ENCODE measurements at regions not wholly inside any gene's neighbourhood (a gene's known extent, or its start where the extent isn't known, plus 50 kb on each side); places are given as distances from the start of the nearest gene placed in this dataset.

DNA sequence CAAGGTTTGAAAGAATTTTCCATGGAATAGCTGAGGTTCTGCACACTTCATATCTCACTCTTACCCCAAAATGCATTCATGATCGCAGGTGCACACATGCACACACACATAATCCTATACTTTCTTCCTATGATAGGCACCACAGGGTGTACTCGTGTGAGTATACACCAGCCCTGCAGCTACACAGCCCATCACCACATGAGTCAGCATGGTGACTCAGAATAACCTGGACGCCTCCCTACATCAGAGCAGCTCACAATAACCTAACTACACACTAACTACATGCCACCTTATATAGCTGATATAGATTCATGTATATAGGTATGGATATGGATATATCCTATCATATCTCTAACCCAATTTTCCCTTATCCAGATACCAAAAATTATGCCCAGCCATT lies 850.2 kb upstream of the TMEM132C start:
- no peak for DNase-seq
- Histone ChIP-seq H3K27ac (no peak overlapping the region), H3K4me1 (no peaks in the 10 kb centered on the region), H3K9me3 (peaks cover 0 to 18% (median 11%) of the 10 kb centered on the region in 8 donors), H3K27me3 (replicated peaks in 1 of 7) (no peaks in the 10 kb centered on the region), H3K4me3 (no peak overlapping the region), H3K36me3 (no peaks in the 10 kb centered on the region)
- intact Hi-C loops (cut with DNase I; ENCODE audit: low total_unique reads): no loop called here
- 74 to 89% (median 83%) methylated on average over 3 of the region's 3 CpGs for WGBS, 5 donors
- TF ChIP-seq, protein P1, sequence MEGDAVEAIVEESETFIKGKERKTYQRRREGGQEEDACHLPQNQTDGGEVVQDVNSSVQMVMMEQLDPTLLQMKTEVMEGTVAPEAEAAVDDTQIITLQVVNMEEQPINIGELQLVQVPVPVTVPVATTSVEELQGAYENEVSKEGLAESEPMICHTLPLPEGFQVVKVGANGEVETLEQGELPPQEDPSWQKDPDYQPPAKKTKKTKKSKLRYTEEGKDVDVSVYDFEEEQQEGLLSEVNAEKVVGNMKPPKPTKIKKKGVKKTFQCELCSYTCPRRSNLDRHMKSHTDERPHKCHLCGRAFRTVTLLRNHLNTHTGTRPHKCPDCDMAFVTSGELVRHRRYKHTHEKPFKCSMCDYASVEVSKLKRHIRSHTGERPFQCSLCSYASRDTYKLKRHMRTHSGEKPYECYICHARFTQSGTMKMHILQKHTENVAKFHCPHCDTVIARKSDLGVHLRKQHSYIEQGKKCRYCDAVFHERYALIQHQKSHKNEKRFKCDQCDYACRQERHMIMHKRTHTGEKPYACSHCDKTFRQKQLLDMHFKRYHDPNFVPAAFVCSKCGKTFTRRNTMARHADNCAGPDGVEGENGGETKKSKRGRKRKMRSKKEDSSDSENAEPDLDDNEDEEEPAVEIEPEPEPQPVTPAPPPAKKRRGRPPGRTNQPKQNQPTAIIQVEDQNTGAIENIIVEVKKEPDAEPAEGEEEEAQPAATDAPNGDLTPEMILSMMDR (IDR thresholded peaks at IDR 0.05 in 8 of 11, conservative IDR thresholded peaks at IDR 0.05 in 3 of 11): no peak
- TF ChIP-seq POLR2AphosphoS5 (IDR thresholded peaks at IDR 0.05) (no peak), POLR2A (IDR thresholded peaks at IDR 0.05) (no peak)

DNA sequence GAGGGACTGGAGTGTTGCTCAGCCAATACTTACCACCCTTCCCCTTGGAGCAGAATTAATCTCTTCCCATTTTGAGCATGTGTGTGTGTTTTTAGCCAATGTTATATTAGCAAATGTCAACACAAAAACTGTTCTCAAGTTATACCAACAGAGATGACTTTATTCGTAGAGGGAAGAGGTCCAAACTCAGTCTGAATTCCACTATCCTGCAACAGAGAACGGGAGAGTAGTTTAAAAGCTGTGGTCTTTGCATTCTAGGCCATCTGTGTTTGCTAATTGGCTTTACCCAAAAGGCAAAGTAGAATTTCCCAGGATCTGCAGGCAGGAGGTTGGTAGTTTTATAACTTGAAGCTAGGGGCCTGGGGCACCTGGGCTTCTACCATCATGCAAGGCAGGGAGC lies 847.9 kb upstream of the TMEM132C start:
- H3K36me3 ChIP-seq: no peaks in the 10 kb centered on the region
- WGBS, 5 donors: 61 to 78% (median 66%) methylated on average over 2 of the region's 2 CpGs

DNA sequence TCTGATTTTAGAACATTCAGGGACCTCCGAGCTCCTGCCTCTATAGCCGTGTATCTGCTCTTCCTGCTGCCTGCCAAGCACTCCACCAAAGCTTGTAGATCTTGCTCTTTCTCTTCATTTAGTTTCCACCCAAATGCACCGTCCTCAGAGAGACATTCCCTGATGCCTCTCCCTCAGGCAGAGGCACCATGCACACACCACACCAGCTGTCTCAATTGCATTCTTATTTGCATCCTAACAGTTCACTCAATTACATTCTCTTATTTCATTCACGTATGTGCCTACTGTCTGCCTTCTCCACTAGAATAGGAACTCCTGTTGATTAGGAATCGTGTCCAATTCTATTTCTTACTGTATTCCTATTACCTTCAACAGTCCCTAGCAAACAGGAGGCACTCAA lies 845.4 kb upstream of the TMEM132C start:
- intact Hi-C loops (cut with DNase I; ENCODE audit: low total_unique reads): no loop called here
- Histone ChIP-seq H3K9me3 (peaks cover 0 to 18% (median 11%) of the 10 kb centered on the region in 8 donors), H3K27ac (no peak overlapping the region), H3K27me3 (replicated peaks in 1 of 7) (no peaks in the 10 kb centered on the region), H3K4me3 (no peak overlapping the region), H3K36me3 (no peaks in the 10 kb centered on the region), H3K4me1 (peaks cover 0 to 6% (median 0%) of the 10 kb centered on the region in 6 donors)
- TF ChIP-seq POLR2A (IDR thresholded peaks at IDR 0.05): no peak
- TF ChIP-seq POLR2AphosphoS5 (IDR thresholded peaks at IDR 0.05): no peak
- TF ChIP-seq, protein P1 (IDR thresholded peaks at IDR 0.05 in 8 of 11, conservative IDR thresholded peaks at IDR 0.05 in 3 of 11): no peak
- 68 to 87% (median 78%) methylated on average over 5 of the region's 5 CpGs for WGBS, 5 donors
- DNase-seq: no peak

More for the DNA sequence above, 847.9 kb upstream of the TMEM132C start:
- intact Hi-C loops (cut with DNase I; ENCODE audit: low total_unique reads): no loop called here
- peaks cover 0 to 18% (median 11%) of the 10 kb centered on the region in 8 donors for H3K9me3 ChIP-seq
- no peaks in the 10 kb centered on the region for H3K27me3 ChIP-seq (replicated peaks in 1 of 7)
- H3K4me3 ChIP-seq: no peak overlapping the region
- peaks cover 0 to 6% (median 0%) of the 10 kb centered on the region in 6 donors for H3K4me1 ChIP-seq
- no peak overlapping the region for H3K27ac ChIP-seq
- TF ChIP-seq, protein P1 (IDR thresholded peaks at IDR 0.05 in 8 of 11, conservative IDR thresholded peaks at IDR 0.05 in 3 of 11): no peak
- no peak for TF ChIP-seq POLR2A (IDR thresholded peaks at IDR 0.05)
- no peak for TF ChIP-seq POLR2AphosphoS5 (IDR thresholded peaks at IDR 0.05)
- no peak for DNase-seq

DNA sequence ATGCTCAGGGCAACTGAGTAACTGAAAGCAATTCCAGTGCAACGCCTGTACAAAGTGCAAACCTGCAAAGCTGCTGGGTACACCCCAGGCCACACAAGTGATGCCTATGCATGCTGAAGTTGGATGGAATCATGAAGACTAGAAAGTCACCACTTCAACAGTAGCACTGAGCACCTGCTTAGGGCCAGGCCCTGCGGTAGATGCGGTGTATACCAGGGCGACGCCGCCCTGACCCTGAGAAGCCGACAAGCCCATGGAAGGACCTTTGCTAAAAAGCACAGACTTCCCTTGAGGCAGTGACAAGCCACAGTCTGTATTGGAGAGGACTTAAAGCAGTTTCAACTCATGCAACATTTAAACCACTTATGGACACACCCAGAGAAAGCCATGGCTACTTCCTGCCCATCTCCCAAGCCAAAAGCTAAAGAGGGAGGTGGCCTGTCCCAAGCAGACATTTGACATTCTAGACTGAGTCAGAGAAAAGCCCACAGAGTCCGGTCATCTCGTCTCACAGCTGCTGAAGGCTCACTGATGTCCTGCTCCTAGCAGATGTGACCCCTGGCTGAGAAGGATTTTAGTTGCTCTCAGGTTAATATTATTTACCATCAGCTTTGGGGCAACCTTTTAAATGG lies 843.9 kb upstream of the TMEM132C start:
- Histone ChIP-seq H3K27me3 (replicated peaks in 1 of 7) (no peaks in the 10 kb centered on the region), H3K9me3 (peaks cover 0 to 8% (median 4%) of the 10 kb centered on the region in 8 donors), H3K27ac (no peak overlapping the region), H3K36me3 (no peaks in the 10 kb centered on the region), H3K4me1 (peaks cover 0 to 6% (median 0%) of the 10 kb centered on the region in 6 donors), H3K4me3 (no peak overlapping the region)
- intact Hi-C loops (cut with DNase I; ENCODE audit: low total_unique reads): no loop called here
- TF ChIP-seq POLR2AphosphoS5 (IDR thresholded peaks at IDR 0.05): no peak
- TF ChIP-seq POLR2A (IDR thresholded peaks at IDR 0.05): no peak
- TF ChIP-seq, protein P1 (IDR thresholded peaks at IDR 0.05 in 8 of 11, conservative IDR thresholded peaks at IDR 0.05 in 3 of 11): no peak
- 77 to 82% (median 81%) methylated on average over 9 of the region's 9 CpGs for WGBS, 5 donors
- no peak for DNase-seq
